HepG2 (cell line): ENCODE measurements at regions not wholly inside any gene's neighbourhood (a gene's known extent, or its start where the extent isn't known, plus 50 kb on each side); places are given as distances from the start of the nearest gene placed in this dataset.

Experiments used
- ATAC-seq: fragments of 200-7000 bp; cut with Tn5 transposase; 3 replicates; pipeline ENCODE4 v1.9.1; 2020; ENCODE audit warnings: mild to moderate bottlenecking, moderate library complexity
- BruUV-seq: library from RNA; stranded (reverse); fragments of 400-500 nt; replicated peaks from 2 replicates; lab custom pipeline; 2021; lab: Mats Ljungman, UMichigan
- CTCF ChIA-PET: fragments of 300-600 bp; formaldehyde crosslinking; extraction: SDS; loops from one replicate; lab custom pipeline; 2021; ENCODE audit warnings: low total read pairs, inconsistent platforms, low intra/inter-chr PET ratio; lab: Yijun Ruan, JAX
- POLR2A ChIA-PET: fragments of 350-600 bp; sonication (Branson Sonifier 250); formaldehyde crosslinking; loops from one replicate; lab custom pipeline; 2020; ENCODE audit warnings: antibody characterized with exemption, inconsistent platforms; lab: Yijun Ruan, JAX
- DNase-seq: peaks from one replicate; pipeline ENCODE4 v3.0.0-alpha.2; 2015; ENCODE audit warnings: low spot score
- FAIRE-seq: peaks from 3 replicates; lab custom pipeline; 2011; peaks lifted over from hg19 to GRCh38; lab: Jason Lieb, UNC
- H2AFZ ChIP-seq: one replicate; pipeline ENCODE4 v1.6.1; 2011; ENCODE audit warnings: low read length, inconsistent platforms
- H3K27ac ChIP-seq: fragments of 300-600 bp; 3 replicates; pipeline ENCODE4 v1.8.0; 2011; ENCODE audit warnings: mixed run types, mild to moderate bottlenecking, mixed read lengths, low read length, inconsistent platforms; ENCODE audit not compliant: insufficient read depth; ENCODE audit errors: extremely low read length
- H3K27me3 ChIP-seq, 2 experiments: fragments of 200-600 bp in 1 of 2; 2 replicates in 1 of 2; 3 replicates in 1 of 2; pipeline versions ENCODE4 v1.6.0 to v1.8.0; 2011; ENCODE audit warnings: low read length in 2 of 2, mild to moderate bottlenecking in 2 of 2, moderate library complexity in 2 of 2, inconsistent platforms in 1 of 2; ENCODE audit not compliant: insufficient read depth in 2 of 2, control insufficient read depth in 1 of 2
- H3K36me3 ChIP-seq, 2 experiments: fragments of 200-600 bp in 1 of 2; replicated peaks in 1 of 2; 2 replicates in 1 of 2; 3 replicates in 1 of 2; pipeline versions ENCODE4 v1.5.1 to v1.8.0; 2011; ENCODE audit warnings: low read length in 2 of 2, inconsistent platforms in 1 of 2; ENCODE audit not compliant: insufficient read depth in 2 of 2, control insufficient read depth in 1 of 2
- H3K4me1 ChIP-seq: 2 replicates; pipeline ENCODE4 v1.5.1; 2012; ENCODE audit warnings: low read length, inconsistent platforms; ENCODE audit not compliant: insufficient read depth
- H3K4me2 ChIP-seq: 2 replicates; pipeline ENCODE4 v1.6.0; 2011; ENCODE audit warnings: low read depth, low read length, inconsistent platforms
- H3K4me3 ChIP-seq, 3 experiments: fragments of 200-600 bp in 1 of 3; sonication (generic), shearing (Covaris generic) in 1 of 3; replicated peaks in 1 of 3; 2 replicates each; pipeline ENCODE4 v1.5.1; 2011 to 2016; ENCODE audit warnings: low read length in 3 of 3, inconsistent platforms in 2 of 3, low read depth in 2 of 3, mild to moderate bottlenecking in 2 of 3, control low read depth in 1 of 3, mixed read lengths in 1 of 3; ENCODE audit not compliant: insufficient read depth in 1 of 3
- H3K79me2 ChIP-seq: one replicate; pipeline ENCODE4 v1.6.1; 2011; ENCODE audit warnings: low read length, inconsistent platforms; ENCODE audit not compliant: insufficient read depth
- H3K9ac ChIP-seq: 2 replicates; pipeline ENCODE4 v1.6.0; 2011; ENCODE audit warnings: mild to moderate bottlenecking, low read depth, low read length, inconsistent platforms; ENCODE audit not compliant: insufficient read depth
- H3K9me3 ChIP-seq: 2 replicates; pipeline ENCODE4 v1.5.1; 2012; ENCODE audit warnings: mild to moderate bottlenecking, low read length
- H4K20me1 ChIP-seq: 2 replicates; pipeline ENCODE4 v1.6.0; 2011; ENCODE audit warnings: inconsistent platforms, mild to moderate bottlenecking, low read length, moderate library complexity; ENCODE audit not compliant: insufficient read depth
- AGO2 ChIP-seq: fragments of 200-400 bp; formaldehyde crosslinking; optimal IDR thresholded peaks from 2 replicates; pipeline ENCODE3; 2017; ENCODE audit warnings: mild to moderate bottlenecking, low read depth, low read length, moderate library complexity
- HNRNPLL ChIP-seq: fragments of 200-400 bp; formaldehyde crosslinking; IDR thresholded peaks from 2 replicates; pipeline ENCODE4 v1.6.1; 2017; ENCODE audit warnings: mild to moderate bottlenecking, low read depth, low read length; ENCODE audit not compliant: poor library complexity, severe bottlenecking
- NFRKB ChIP-seq: fragments of 450-650 bp; IDR thresholded peaks from 2 replicates; pipeline ENCODE4 v1.6.1; 2017
- SNRNP70 ChIP-seq: fragments of 200-400 bp; formaldehyde crosslinking; IDR thresholded peaks from 2 replicates; pipeline ENCODE4 v1.6.1; 2017; ENCODE audit warnings: mild to moderate bottlenecking, low read depth, low read length, moderate library complexity
- ZFY ChIP-seq: sonication (generic); formaldehyde crosslinking; IDR thresholded peaks from 2 replicates; pipeline ENCODE4 v1.4.0; 2020; ENCODE audit warnings: missing genetic modification reagents
- ZNF138 ChIP-seq: sonication (generic); formaldehyde crosslinking; IDR thresholded peaks from 2 replicates; pipeline ENCODE4 v1.5.0; 2020; ENCODE audit warnings: mild to moderate bottlenecking, low read depth, missing genetic modification reagents
- WGBS: methylation state at CpG from one replicate; pipeline ENCODE4 v1.1.6; 2017; ENCODE audit warnings: low lambda C conversion rate; 5-methylcytosine and 5-hydroxymethylcytosine counted together
- in situ Hi-C: cut with HindIII; loops from 2 replicates; pipeline ENCODE4 v1.10.0; 2017; ENCODE audit warnings: low pct_unique_long_range_greater_than_20kb; ENCODE audit not compliant: extremely low pct_ligation_motif_present
- intact Hi-C: fragments of 100-400 bp; cut with micrococcal nuclease; formaldehyde crosslinking; loops from one replicate; pipeline ENCODE4 v1.10.0; 2022; ENCODE audit not compliant: unreplicated experiment
- TF ChIP-seq, protein P1 (sequence below): sonication (generic); formaldehyde crosslinking; IDR thresholded peaks from 2 replicates; pipeline ENCODE4 v1.5.0; 2020; ENCODE audit warnings: mild to moderate bottlenecking, missing genetic modification reagents, moderate library complexity
- TF ChIP-seq, protein P2 (sequence below), 2 experiments: fragments of 450-650 bp in 1 of 2; sonication (generic) in 1 of 2; formaldehyde crosslinking in 1 of 2; IDR thresholded peaks; 2 replicates each; pipeline versions ENCODE4 v1.6.1 to v1.8.0; 2016 to 2022; ENCODE audit warnings: antibody characterized with exemption in 1 of 2, mild to moderate bottlenecking in 1 of 2, missing genetic modification reagents in 1 of 2

DNA sequence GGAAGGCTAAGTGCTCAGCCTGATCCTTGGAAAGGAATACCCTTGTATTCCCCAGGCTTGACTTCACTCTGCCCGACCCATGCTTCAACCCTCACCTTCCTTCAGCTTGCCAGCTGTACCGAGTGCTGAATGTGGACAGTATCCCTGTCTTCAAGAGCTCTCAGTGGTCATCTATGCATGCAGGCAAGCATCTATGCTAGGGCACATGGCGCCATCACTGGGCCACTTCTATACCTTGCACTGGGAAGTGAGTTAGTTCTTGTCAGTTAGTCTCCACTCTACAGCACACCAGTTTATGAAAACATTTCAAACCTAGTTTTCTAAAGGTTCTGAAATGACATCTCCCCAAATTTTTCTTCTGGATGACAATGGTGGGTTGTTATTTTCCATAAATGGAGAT lies 82.0 kb upstream of the MYRIP start:
- BruUV-seq: no TSS peak
- intact Hi-C loops (no loop called here), in situ Hi-C loops (no loop called here)
- no peak overlapping the region for H2AFZ ChIP-seq
- FAIRE-seq (no peak), DNase-seq (no peak), ATAC-seq (no peak)
- H3K27me3 ChIP-seq: no peaks in the 10 kb centered on the region; a peak in 1 of 5 replicates
- POLR2A ChIA-PET: no interaction called here
- no peak overlapping the region for H3K27ac ChIP-seq
- H3K4me2 ChIP-seq: no peak overlapping the region
- H4K20me1 ChIP-seq: no peaks in the 10 kb centered on the region
- no peaks in the 10 kb centered on the region for H3K79me2 ChIP-seq
- 0% methylated on average over 2 of the region's 3 CpGs for WGBS
- no peak overlapping the region for H3K9ac ChIP-seq
- H3K9me3 ChIP-seq: no peaks in the 10 kb centered on the region
- H3K4me3 ChIP-seq: no peak overlapping the region
- no peaks in the 10 kb centered on the region for H3K4me1 ChIP-seq
- CTCF ChIA-PET: no interaction called here
- H3K36me3 ChIP-seq: no peaks in the 10 kb centered on the region
- TF ChIP-seq, protein P1, sequence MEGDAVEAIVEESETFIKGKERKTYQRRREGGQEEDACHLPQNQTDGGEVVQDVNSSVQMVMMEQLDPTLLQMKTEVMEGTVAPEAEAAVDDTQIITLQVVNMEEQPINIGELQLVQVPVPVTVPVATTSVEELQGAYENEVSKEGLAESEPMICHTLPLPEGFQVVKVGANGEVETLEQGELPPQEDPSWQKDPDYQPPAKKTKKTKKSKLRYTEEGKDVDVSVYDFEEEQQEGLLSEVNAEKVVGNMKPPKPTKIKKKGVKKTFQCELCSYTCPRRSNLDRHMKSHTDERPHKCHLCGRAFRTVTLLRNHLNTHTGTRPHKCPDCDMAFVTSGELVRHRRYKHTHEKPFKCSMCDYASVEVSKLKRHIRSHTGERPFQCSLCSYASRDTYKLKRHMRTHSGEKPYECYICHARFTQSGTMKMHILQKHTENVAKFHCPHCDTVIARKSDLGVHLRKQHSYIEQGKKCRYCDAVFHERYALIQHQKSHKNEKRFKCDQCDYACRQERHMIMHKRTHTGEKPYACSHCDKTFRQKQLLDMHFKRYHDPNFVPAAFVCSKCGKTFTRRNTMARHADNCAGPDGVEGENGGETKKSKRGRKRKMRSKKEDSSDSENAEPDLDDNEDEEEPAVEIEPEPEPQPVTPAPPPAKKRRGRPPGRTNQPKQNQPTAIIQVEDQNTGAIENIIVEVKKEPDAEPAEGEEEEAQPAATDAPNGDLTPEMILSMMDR (CRISPR knock-in tag): 0 out of 2 replicates have a peak, but pooled peaks have one; percentile 4
- no peak for TF ChIP-seq SNRNP70

DNA sequence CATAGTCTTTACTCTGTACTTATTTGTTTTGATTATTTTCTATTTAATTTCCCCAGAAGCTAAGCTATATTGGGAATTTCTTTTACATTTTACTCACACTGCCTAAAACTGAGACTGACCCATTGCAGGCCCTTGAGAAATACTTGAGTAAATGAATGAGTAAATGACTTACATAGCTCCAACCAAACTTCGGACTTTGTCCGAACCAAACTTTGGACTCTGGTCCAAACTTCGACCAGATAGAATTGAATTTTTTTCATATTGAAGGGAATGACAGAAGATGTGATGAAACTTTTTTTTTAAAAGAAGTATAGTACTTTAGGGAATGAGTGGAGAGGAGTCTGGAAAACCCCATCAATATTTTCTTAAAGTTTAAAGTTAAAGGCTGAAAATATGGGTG lies 75.6 kb upstream of the MYRIP start:
- ChIA-PET CTCF (no interaction called here), POLR2A (no interaction called here)
- H3K4me3 ChIP-seq: no peak overlapping the region
- no peaks in the 10 kb centered on the region for H4K20me1 ChIP-seq
- no peak overlapping the region for H3K27ac ChIP-seq
- no peak overlapping the region for H3K9ac ChIP-seq
- BruUV-seq: no TSS peak
- H3K4me2 ChIP-seq: no peak overlapping the region
- H2AFZ ChIP-seq: no peak overlapping the region
- no peaks in the 10 kb centered on the region for H3K9me3 ChIP-seq
- H3K79me2 ChIP-seq: no peaks in the 10 kb centered on the region
- DNase-seq (no peak), ATAC-seq (no peak), FAIRE-seq (no peak)
- H3K4me1 ChIP-seq: no peaks in the 10 kb centered on the region
- H3K27me3 ChIP-seq: 0 out of 5 replicates have a peak, but pooled peaks cover 0 to 3% of the 10 kb centered on the region in 2 experiments
- H3K36me3 ChIP-seq: no peaks in the 10 kb centered on the region
- intact Hi-C loops: no loop called here
- WGBS: 0% methylated on average over 3 of the region's 3 CpGs
- in situ Hi-C loops: no loop called here
- TF ChIP-seq ZFY (no peak), AGO2 (no peak), NFRKB (no peak), ZNF138 (no peak), HNRNPLL (no peak)
- TF ChIP-seq, protein P2, sequence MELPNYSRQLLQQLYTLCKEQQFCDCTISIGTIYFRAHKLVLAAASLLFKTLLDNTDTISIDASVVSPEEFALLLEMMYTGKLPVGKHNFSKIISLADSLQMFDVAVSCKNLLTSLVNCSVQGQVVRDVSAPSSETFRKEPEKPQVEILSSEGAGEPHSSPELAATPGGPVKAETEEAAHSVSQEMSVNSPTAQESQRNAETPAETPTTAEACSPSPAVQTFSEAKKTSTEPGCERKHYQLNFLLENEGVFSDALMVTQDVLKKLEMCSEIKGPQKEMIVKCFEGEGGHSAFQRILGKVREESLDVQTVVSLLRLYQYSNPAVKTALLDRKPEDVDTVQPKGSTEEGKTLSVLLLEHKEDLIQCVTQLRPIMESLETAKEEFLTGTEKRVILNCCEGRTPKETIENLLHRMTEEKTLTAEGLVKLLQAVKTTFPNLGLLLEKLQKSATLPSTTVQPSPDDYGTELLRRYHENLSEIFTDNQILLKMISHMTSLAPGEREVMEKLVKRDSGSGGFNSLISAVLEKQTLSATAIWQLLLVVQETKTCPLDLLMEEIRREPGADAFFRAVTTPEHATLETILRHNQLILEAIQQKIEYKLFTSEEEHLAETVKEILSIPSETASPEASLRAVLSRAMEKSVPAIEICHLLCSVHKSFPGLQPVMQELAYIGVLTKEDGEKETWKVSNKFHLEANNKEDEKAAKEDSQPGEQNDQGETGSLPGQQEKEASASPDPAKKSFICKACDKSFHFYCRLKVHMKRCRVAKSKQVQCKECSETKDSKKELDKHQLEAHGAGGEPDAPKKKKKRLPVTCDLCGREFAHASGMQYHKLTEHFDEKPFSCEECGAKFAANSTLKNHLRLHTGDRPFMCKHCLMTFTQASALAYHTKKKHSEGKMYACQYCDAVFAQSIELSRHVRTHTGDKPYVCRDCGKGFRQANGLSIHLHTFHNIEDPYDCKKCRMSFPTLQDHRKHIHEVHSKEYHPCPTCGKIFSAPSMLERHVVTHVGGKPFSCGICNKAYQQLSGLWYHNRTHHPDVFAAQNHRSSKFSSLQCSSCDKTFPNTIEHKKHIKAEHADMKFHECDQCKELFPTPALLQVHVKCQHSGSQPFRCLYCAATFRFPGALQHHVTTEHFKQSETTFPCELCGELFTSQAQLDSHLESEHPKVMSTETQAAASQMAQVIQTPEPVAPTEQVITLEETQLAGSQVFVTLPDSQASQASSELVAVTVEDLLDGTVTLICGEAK (IDR thresholded peaks at IDR 0.05): no peak
- TF ChIP-seq, protein P2 (CRISPR knock-in tag; IDR thresholded peaks at IDR 0.05): no peak
